ENCODE measurements at regions not wholly inside any gene's neighbourhood (a gene's known extent, or its start where the extent isn't known, plus 50 kb on each side); places are given as distances from the start of the nearest gene placed in this dataset.

- TF ChIP-seq CTCF (IDR thresholded peaks at IDR 0.05) (no peak), EZH2 (IDR thresholded peaks at IDR 0.05) (no peak)
These were observed 129.8 kb upstream of the TIAM1 start for GRCh38 chr21:31473685-31474345.
